ENCODE measurements at regions not wholly inside any gene's neighbourhood (a gene's known extent, or its start where the extent isn't known, plus 50 kb on each side); places are given as distances from the start of the nearest gene placed in this dataset.

- FAIRE-seq (no peak), DNase-seq (ENCODE audit: low read depth, low spot score) (no peak)
- H3K36me3 ChIP-seq (ENCODE audit: control insufficient read depth in 2 of 2, extremely low read depth in 1 of 2, insufficient read depth in 2 of 2, low read length in 2 of 2), result no peaks in the 10 kb centered on the region
- dilution Hi-C loops (cut with MboI; ENCODE audit: extremely low pct_ligation_motif_present, low sequenced_read_pairs), result no loop called here
- H3K4me3 ChIP-seq (ENCODE audit: control insufficient read depth in 2 of 3, extremely low read depth in 1 of 3, insufficient read depth in 2 of 3, low read depth in 1 of 3, low read length in 3 of 3), result no peak overlapping the region
- H2AFZ ChIP-seq (ENCODE audit: control insufficient read depth, low read length), result no peak overlapping the region
- no peak overlapping the region for H3K27ac ChIP-seq (ENCODE audit: control insufficient read depth, insufficient read depth, low read length)
- H3K79me2 ChIP-seq (ENCODE audit: control insufficient read depth, insufficient read depth, low read length), result no peaks in the 10 kb centered on the region
- H3K9me1 ChIP-seq (ENCODE audit: control insufficient read depth, extremely low read depth, insufficient read depth, low read length), result no peaks in the 10 kb centered on the region
- H3K4me2 ChIP-seq (ENCODE audit: control insufficient read depth, extremely low read depth, insufficient read depth, low read depth, low read length), result no peak overlapping the region
- H3K4me1 ChIP-seq (ENCODE audit: control insufficient read depth, extremely low read depth, insufficient read depth, low read length), result no peaks in the 10 kb centered on the region
- H3K9ac ChIP-seq (ENCODE audit: control insufficient read depth, extremely low read depth, insufficient read depth, low read length), result no peak overlapping the region
- H3K27me3 ChIP-seq (ENCODE audit: control insufficient read depth, extremely low read depth, insufficient read depth, low read length), result peaks cover 10% of the 10 kb centered on the region
- H3K9me3 ChIP-seq (ENCODE audit: control insufficient read depth, low read depth, low read length), result no peaks in the 10 kb centered on the region
- no peak for TF ChIP-seq CTCF (optimal IDR thresholded peaks at IDR 0.05 in 1 of 3, IDR thresholded peaks at IDR 0.05 in 1 of 3, conservative IDR thresholded peaks at IDR 0.05 in 1 of 3; ENCODE audit: extremely low read depth in 1 of 3, insufficient read depth in 2 of 3, low read length in 3 of 3)
- TF ChIP-seq EZH2 (IDR thresholded peaks at IDR 0.05; ENCODE audit: low read length), result no peak
- no peaks in the 10 kb centered on the region for H4K20me1 ChIP-seq (ENCODE audit: control insufficient read depth, extremely low read depth, insufficient read depth, low read length)
These were observed 51.3 kb upstream of the EGFL6 start for GRCh38 chrX:13518126-13518525.

GRCh38 chrX:13515211-13515930 lies 54.0 kb upstream of the EGFL6 start:
- Histone ChIP-seq H3K9me1 (ENCODE audit: control insufficient read depth, extremely low read depth, insufficient read depth, low read length) (no peaks in the 10 kb centered on the region), H3K79me2 (ENCODE audit: control insufficient read depth, insufficient read depth, low read length) (no peaks in the 10 kb centered on the region), H3K27me3 (ENCODE audit: control insufficient read depth, extremely low read depth, insufficient read depth, low read length) (peaks cover 7% of the 10 kb centered on the region), H2AFZ (ENCODE audit: control insufficient read depth, low read length) (no peak overlapping the region), H3K4me3 (ENCODE audit: control insufficient read depth in 2 of 3, extremely low read depth in 1 of 3, insufficient read depth in 2 of 3, low read depth in 1 of 3, low read length in 3 of 3) (no peak overlapping the region), H3K4me2 (ENCODE audit: control insufficient read depth, extremely low read depth, insufficient read depth, low read depth, low read length) (no peak overlapping the region), H3K4me1 (ENCODE audit: control insufficient read depth, extremely low read depth, insufficient read depth, low read length) (no peaks in the 10 kb centered on the region), H3K27ac (ENCODE audit: control insufficient read depth, insufficient read depth, low read length) (no peak overlapping the region), H3K36me3 (ENCODE audit: control insufficient read depth in 2 of 2, extremely low read depth in 1 of 2, insufficient read depth in 2 of 2, low read length in 2 of 2) (no peaks in the 10 kb centered on the region), H3K9me3 (ENCODE audit: control insufficient read depth, low read depth, low read length) (no peaks in the 10 kb centered on the region), H4K20me1 (ENCODE audit: control insufficient read depth, extremely low read depth, insufficient read depth, low read length) (no peaks in the 10 kb centered on the region), H3K9ac (ENCODE audit: control insufficient read depth, extremely low read depth, insufficient read depth, low read length) (no peak overlapping the region)
- dilution Hi-C loops (cut with MboI; ENCODE audit: extremely low pct_ligation_motif_present, low sequenced_read_pairs), result no loop called here
- TF ChIP-seq CTCF (optimal IDR thresholded peaks at IDR 0.05 in 1 of 3, IDR thresholded peaks at IDR 0.05 in 1 of 3, conservative IDR thresholded peaks at IDR 0.05 in 1 of 3; ENCODE audit: extremely low read depth in 1 of 3, insufficient read depth in 2 of 3, low read length in 3 of 3) (no peak), EZH2 (IDR thresholded peaks at IDR 0.05; ENCODE audit: low read length) (no peak)
- DNase-seq (ENCODE audit: low read depth, low spot score) (no peak), FAIRE-seq (no peak)

All from keratinocyte (primary cell).